ENCODE measurements at regions not wholly inside any gene's neighbourhood (a gene's known extent, or its start where the extent isn't known, plus 50 kb on each side); places are given as distances from the start of the nearest gene placed in this dataset.

- TF ChIP-seq CTCF (conservative IDR thresholded peaks at IDR 0.05) (no peak), EZH2 (IDR thresholded peaks at IDR 0.05; ENCODE audit: low read depth) (no peak)
Measured at GRCh38 chr20:39775110-39775509, 813.0 kb downstream of the DHX35 start.
